ENCODE measurements at regions not wholly inside any gene's neighbourhood (a gene's known extent, or its start where the extent isn't known, plus 50 kb on each side); places are given as distances from the start of the nearest gene placed in this dataset.

DNA sequence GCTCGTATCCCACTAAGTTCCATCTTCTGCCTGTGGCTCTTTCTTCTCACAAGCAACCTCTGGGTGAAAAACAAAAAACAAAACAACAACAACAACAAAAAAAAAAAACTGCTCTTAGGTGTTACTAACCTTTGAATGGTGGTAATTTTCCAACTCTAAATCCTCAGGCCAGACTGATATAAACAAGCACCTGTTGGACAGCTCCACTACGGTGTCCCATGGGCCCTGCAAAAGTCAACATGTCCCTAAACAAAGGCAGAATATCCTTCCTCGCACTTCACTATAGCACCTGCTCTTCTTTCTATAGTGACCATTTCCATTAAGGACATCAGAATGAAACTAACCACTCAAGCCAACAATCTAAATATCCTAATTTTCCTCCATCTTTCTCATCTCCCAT lies 54.6 kb upstream of the PARM1 start:
- TF ChIP-seq CTCF (IDR thresholded peaks at IDR 0.05): no peak
- Histone ChIP-seq H3K36me3 (ENCODE audit: low read depth) (no peaks in the 10 kb centered on the region), H3K4me1 (ENCODE audit: low read depth) (no peaks in the 10 kb centered on the region), H3K4me3 (no peak overlapping the region), H3K9me3 (no peaks in the 10 kb centered on the region)
- intact Hi-C loops (cut with DNase I, micrococcal nuclease): no loop called here
- no peak for DNase-seq
- no peak for ATAC-seq

GRCh38 chr4:74875451-74875850 lies 57.5 kb upstream of the PARM1 start:
- Histone ChIP-seq H3K4me3 (no peak overlapping the region), H3K36me3 (ENCODE audit: low read depth) (no peaks in the 10 kb centered on the region), H3K9me3 (no peaks in the 10 kb centered on the region), H3K4me1 (ENCODE audit: low read depth) (no peaks in the 10 kb centered on the region)
- intact Hi-C loops (cut with DNase I, micrococcal nuclease): no loop called here
- no peak for TF ChIP-seq CTCF (IDR thresholded peaks at IDR 0.05)
- no peak for DNase-seq
- ATAC-seq: peak; percentile 52

- intact Hi-C loops (cut with DNase I, micrococcal nuclease): no loop called here
- TF ChIP-seq CTCF (IDR thresholded peaks at IDR 0.05): peak; percentile 82
- peak in 1 of 3 donors; percentile 57 for DNase-seq
These were observed 58.1 kb upstream of the PARM1 start for GRCh38 chr4:74874753-74875367.

GRCh38 chr4:74873545-74874301 lies 59.2 kb upstream of the PARM1 start:
- H3K9me3 ChIP-seq: no peaks in the 10 kb centered on the region
- no peak overlapping the region for H3K4me3 ChIP-seq
- H3K4me1 ChIP-seq (ENCODE audit: low read depth): no peaks in the 10 kb centered on the region
- DNase-seq: peak in 1 of 3 donors; percentile 2
- peak; percentile 54 for ATAC-seq
- intact Hi-C loops (cut with DNase I, micrococcal nuclease): no loop called here
- no peak for TF ChIP-seq CTCF (IDR thresholded peaks at IDR 0.05)
- no peaks in the 10 kb centered on the region for H3K36me3 ChIP-seq (ENCODE audit: low read depth)

More at GRCh38 chr4:74874753-74875367, 58.1 kb upstream of the PARM1 start:
- Histone ChIP-seq H3K4me3 (no peak overlapping the region), H3K36me3 (ENCODE audit: low read depth) (no peaks in the 10 kb centered on the region), H3K9me3 (no peaks in the 10 kb centered on the region), H3K4me1 (ENCODE audit: low read depth) (no peaks in the 10 kb centered on the region)
- peak; percentile 96 for ATAC-seq

GRCh38 chr4:74858921-74859562 lies 64.7 kb upstream of the BTC start:
- no peak for TF ChIP-seq CTCF (IDR thresholded peaks at IDR 0.05)
- no peaks in the 10 kb centered on the region for H3K36me3 ChIP-seq (ENCODE audit: low read depth)
- no peaks in the 10 kb centered on the region for H3K4me1 ChIP-seq (ENCODE audit: low read depth)
- H3K9me3 ChIP-seq: no peaks in the 10 kb centered on the region
- DNase-seq (no peak), ATAC-seq (no peak)
- intact Hi-C loops (cut with DNase I, micrococcal nuclease): no loop called here
- no peak overlapping the region for H3K4me3 ChIP-seq

Data from mucosa of descending colon (tissue), 3 donors.